ENCODE measurements at regions not wholly inside any gene's neighbourhood (a gene's known extent, or its start where the extent isn't known, plus 50 kb on each side); places are given as distances from the start of the nearest gene placed in this dataset.

DNA sequence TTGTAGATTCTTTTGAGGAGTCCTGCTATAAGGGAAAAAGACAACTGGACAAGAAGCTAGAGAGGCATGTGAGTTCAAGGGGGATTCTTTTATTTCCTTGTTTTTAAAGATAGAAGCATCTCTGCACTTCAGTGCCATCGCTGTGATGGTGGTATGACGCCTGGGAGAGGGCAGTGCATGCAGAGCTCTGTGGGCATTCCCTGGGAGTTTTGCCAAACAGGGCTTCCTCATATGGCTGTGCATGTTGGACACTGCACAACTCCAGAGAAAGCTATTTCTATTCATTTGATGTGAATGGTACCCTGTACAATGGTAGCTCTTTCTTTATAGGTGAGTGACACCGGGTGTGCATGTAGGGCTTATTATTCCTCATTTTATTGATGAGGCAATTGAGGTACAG is 599.5 kb upstream of the DPP6 start:
- DNase-seq (ENCODE audit: low read depth) = no peak

DNA sequence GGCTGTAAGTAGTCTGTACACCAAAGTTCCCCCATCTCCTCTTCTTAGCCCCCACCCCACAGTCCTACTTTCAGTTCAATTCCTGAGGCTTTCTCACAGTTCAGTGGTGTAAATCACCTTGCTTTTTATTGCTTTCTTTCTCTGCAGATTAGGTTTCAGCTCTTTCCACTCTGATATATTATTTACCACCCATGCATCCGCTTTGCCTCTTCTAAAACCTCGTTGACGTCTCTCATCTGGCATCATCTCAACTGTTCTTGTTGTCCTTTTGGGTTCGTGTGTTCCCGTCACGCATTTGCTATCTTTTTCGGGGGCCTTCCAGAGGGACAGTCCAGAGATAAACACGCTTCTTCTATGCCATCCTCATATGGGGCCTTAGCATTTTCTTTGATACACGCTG is 597.9 kb upstream of the DPP6 start:
- no peak for DNase-seq (ENCODE audit: low read depth)

DNA sequence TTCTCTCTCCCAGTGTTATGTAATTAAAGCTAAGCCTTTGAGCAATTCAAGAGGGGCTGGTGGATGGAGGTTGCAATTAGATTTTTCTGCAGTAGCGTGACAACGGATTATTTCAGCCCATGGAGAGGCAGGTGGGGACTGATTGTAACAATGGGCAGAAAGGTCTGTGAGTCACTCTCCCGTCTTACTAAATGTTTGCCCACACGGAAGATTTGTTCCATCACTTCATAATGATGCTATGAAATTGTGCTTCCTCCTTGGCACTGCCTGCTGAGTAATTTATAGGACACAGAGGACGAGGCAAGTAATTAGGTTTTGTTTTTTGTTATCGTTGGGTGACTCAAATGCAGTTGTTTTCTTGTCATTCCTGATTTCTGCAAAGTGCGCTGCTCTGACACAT is 594.5 kb upstream of the DPP6 start:
- no peak for DNase-seq (ENCODE audit: low read depth)

DNA sequence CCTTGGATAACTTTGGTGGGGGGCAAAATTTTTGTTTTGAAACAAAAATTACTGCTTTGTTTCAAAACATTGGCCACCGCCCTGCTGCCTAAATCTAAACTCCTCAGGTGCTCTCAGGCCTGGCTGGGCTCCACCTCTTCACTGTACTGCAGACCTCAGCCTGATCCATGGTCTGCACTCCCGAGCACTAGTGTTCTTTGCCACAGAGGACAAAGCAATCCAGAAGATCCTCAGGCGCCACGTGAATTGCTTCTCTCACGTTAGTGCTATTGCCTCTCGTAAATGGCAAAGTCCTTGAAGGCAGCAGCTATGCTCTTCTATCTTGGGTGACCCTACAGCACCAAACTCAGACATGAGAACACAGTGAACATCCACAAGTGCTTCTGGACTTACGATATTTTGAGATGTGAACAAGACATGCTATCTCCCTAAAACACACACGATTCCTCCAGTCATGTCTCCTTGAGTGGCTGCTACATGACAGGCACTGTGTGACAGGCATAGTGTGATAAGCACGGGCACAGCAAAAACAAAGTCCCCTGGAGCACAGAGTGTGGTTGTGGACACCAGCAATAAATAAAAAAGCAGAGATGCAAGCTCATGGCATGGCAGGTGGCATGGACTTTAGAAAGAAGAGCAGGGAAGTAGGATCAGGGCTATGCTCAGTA is 582.1 kb upstream of the DPP6 start:
- no peak for DNase-seq (ENCODE audit: low read depth)

DNA sequence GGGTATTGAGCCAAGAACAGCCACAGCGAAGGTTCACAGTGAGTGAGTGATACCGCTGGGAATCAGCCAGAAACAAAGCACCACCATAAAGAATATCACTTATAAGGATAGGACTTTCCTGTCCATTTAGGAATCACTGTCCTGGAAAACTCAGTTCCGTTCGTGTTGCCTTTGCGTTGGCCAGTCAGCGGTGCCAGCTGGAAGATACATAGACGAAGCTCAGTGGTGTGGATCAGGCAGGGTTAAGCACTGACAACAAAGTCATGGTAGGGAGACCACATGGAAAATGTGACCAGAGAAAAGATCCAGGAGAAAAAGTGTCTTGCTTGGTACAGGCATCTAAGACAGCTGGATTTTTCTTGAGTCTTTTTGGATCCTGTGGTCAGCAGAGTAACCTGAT is 579.7 kb upstream of the DPP6 start:
- DNase-seq (ENCODE audit: low read depth) = no peak

DNA sequence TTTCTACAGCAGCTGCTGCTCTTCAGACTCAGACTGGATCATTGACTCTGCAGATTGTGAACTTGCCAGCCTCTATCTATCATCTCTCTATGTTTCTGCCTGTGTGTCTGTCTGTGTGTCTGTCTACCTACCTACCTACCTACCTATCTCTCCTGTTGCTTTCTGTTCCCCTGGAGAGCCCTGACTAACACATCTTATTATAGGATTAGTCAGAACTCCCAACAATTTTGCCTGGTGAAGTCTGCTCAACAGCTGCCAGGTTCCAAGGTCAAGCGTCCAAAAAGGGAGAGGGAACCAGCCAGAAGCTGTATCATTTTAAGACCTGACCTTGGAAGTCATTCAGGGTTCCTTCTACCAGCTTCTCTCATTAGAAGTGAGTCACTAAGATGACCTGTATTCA is 579.0 kb upstream of the DPP6 start:
- no peak for DNase-seq (ENCODE audit: low read depth)

DNA sequence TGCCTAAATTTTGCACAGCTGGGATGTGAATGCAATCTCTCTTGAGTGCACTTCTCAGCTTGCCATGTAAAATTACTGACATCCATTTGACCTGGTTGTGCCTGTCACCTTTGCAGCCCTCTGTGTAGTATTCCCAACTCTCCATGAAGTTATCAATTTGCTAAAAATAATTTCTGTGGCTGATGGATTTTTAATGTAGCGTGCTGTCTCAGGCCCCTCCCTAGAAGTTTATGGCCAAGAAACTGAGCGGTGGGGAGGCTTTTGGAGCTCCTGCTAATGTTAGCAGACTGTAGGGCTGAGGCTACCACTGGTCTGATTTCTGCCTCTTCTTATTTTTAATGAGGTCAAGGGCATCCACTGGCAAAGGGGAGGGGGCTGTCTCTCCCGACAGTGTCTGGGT is 577.0 kb upstream of the DPP6 start:
- no peak for DNase-seq (ENCODE audit: low read depth)

DNA sequence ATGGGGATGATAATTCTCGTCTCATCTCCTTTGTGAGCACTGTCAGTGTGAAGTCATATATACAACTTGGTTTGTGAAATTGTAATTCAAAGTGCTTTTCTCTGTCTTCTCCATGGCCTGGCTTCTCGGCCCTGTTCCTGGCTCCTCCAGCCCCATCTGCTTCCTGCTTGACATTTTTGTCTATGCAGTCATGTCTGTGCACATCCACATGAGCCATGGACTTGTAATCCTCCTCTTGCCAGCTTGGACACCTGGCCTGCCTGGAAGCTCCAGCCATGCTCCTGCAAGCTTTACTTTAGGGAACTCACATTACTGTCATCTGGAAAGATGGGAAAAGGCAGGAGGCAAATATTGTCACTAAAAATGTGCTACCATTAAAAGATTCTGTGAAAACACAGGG is 576.0 kb upstream of the DPP6 start:
- DNase-seq (ENCODE audit: low read depth) = no peak

DNA sequence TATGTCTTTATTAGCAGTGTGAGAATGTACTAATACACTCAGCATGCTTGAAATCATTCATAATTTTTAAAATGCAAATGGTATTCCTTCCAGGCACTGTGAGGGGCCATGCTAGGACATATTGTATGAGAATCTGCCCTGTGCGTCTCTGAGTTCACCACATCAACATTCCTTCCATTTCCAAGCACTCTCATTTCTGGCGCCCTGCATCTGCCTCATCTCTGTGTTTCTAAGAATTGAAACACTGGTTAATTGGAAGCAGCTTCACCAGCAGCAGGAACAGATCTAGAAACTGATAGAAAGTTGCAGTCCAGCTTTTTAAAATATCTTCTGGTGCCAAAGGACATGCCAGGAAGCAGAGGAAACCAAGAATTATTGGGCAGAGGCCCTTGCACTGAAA is 555.9 kb upstream of the DPP6 start:
- DNase-seq (ENCODE audit: low read depth) = no peak

DNA sequence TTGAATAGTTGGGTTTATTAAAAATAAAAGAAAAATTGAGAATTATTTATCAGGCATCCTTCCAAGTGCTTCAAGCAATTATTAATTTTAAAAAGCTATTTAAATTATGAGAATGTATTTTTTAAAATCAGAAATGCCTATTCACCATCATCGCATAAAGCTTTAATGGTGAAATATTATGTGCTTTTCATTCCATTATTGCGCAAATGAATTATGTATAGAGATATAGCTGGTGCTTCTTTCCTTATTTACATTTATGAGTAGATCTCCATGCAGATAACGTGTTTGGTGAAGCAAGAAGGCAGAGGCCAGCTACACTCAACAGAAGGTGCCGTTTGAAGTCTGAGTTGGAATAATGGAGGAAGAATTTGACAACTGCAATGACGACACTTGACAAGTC is 549.1 kb upstream of the DPP6 start:
- DNase-seq (ENCODE audit: low read depth) = no peak

DNA sequence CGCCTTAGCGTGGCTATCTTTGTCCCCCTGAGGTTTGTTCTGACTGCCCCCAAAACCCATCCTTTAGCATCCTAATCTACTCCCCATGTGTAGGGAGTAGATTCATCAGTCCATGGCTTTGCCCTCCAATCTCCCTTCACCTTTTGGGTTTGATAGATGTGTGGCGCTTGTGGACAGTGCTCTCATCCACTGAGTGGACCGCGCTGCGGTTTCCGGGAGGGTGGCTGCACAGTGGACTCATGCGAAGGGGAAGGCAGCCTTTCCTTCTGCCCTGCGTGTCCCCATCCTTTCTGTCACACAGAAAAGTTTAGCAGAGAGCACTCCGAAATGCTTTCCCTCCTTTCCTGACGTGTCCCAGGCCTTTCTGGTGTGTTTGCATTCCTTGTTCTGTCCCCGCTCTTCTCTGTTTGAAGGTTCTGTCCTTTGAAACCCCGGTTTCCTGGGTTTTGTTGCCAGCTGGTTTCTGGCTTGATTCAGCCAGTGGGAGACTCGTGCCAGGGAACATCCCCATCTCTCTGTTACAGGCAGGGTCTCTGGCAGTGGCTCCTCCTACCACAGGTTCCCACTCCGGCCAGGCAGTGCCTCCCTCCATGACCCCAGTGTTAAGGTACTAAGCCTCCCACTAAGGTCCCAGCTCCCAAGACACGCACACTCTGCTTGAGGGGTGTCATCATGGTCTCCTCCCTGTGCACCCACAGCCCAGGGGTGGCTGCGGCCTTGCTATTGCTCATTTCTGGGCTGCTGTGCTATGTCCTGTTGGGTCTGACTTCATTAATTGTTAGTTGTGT is 547.7 kb upstream of the DPP6 start:
- no peak for DNase-seq (ENCODE audit: low read depth)

DNA sequence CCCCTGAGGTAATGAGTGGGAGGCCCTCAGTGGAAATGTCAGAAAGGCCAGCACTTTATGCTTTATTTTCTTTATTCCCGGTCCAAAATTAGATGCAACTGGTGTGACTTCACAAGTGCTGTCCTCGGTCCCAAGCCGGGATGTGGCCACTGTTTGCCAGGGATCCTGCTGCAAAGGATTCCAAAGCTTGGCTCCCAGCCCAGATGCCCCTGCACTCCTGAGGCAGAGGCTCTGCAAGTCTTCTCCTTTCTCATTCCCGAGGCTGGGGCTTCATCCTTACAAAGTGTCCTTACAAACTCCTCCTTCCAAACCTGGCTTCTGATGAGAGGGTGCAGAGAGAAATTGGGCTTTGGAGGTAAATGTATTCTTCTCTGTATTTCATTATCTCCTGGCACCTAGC is 544.3 kb upstream of the DPP6 start:
- DNase-seq (ENCODE audit: low read depth) = no peak

DNA sequence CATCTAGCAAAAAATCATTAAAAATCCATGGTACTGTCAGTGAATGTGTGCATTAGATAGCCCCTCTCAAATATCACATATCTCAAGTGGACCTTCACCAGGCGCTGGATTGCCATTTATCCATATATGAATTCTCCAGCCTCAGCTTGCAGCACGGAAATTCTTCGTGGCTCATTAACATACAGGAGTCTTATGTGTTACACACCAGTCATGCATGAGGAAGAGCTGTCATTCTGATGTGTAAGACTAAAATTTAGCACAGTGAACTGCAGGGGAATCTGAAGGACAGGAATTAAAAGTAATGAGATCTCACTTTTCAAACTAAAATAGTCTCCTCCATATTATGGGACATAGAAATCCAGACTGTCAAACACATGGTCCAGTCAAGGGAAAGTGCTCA is 542.4 kb upstream of the DPP6 start:
- DNase-seq (ENCODE audit: low read depth) = no peak

DNA sequence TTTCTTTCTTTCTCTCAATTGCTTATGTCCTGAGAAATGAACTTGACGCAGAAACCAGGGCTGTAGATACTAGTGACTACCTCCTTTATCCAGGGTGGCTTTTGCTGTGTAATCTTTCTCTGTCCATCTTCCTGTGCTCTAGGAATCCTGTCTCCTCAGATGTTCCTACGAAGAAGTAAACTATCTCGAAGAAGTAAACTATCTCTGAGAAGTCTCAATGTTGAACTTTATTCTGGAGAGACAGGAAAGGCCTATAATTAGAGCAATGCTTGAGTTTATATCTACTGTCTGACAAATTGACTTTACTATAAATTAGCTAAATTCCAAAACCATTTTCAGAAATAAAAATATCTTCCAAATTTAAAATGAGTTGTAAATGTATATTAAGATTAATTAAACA is 541.5 kb upstream of the DPP6 start:
- DNase-seq (ENCODE audit: low read depth) = no peak

DNA sequence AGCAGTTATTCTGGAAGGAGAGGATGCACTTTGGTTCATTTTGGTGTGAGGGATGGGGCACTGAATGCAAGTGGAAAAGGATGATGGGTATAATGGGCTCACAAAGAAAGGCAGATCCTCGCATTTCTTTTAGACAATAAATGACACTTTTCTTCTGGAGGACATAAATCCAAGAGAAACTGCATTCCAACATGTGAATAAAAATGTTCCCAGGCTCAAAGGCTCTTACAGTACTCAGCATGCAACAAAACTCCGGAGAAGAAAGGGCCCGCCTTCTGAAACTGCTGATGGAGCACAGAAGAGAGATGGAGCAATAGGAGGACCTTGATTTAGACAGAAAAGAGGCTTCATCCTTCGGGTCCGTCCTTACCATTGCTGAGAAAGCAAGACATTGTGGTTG is 538.2 kb upstream of the DPP6 start:
- no peak for DNase-seq (ENCODE audit: low read depth)

DNA sequence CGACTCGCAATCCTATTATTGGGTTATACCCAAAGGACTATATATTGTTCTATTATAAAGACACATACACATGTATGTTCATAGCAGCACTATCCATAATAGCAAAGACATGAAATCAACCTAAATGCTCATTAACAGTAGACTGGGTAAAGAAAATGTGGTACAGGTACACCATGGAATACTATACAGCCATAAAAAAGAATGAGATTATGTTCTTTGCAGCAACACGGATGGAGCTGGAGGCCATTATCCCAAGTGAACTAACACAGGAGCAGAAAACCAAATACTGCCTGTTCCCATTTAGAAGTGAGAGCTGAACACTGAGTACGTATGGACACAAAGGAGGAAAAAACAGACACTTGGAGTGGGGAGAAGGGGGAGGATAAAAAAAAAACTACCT is 536.8 kb upstream of the DPP6 start:
- DNase-seq (ENCODE audit: low read depth) = no peak

DNA sequence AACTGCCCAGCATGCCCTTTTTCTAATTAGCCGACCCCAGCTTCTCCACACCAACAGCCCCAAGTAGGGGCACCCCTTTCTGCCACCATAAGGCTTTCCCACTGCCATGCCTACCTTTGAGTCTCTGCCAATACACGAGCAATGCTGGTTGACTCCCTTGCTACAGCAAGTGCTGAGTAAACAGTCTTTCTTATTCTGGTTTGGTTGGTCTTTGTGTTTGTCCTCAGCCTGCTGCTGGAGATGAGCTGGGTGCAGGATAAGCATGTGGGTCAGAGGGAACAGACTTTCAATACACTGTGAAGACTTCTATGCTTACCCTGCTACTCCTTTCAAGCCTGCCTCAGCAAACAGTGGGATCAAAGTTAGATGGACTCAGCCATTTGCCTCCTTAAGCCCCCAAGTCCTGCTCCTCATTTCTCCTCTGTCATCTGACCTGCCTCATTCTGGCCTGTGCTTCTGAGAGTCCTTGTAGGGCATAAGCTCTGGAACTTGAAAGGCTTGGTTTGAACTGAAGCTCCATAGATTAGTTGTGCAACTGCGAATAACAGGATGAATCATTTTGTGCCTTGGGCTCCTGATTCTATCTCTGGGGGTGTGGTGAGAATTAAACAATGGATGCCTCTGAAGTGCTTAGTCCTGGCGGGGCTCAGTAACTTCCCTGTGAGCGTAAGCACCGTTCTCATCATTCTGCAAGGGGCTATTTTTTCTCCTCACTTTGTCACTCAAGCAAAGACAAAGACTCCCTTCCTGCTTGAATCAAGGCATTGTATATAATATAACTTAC is 533.8 kb upstream of the DPP6 start:
- DNase-seq (ENCODE audit: low read depth) = no peak

DNA sequence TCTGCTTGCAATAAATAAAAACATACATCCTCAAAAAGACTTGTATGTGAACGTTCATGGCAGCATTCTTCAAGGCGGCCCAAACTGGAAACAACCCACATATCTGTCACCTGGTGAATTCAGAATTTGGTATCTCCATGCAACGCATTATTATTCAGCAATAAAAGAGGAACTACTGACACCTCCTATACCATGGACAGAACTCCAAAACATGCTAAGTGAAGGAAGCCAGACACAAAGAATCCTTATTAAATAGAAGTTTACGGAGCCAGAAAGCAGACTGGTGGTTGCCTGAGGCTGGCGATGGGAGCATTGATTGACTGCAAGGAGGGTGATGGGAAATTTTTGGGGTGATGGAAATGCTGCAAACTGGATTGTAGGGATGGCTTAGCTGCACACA is 530.8 kb upstream of the DPP6 start:
- no peak for DNase-seq (ENCODE audit: low read depth)

DNA sequence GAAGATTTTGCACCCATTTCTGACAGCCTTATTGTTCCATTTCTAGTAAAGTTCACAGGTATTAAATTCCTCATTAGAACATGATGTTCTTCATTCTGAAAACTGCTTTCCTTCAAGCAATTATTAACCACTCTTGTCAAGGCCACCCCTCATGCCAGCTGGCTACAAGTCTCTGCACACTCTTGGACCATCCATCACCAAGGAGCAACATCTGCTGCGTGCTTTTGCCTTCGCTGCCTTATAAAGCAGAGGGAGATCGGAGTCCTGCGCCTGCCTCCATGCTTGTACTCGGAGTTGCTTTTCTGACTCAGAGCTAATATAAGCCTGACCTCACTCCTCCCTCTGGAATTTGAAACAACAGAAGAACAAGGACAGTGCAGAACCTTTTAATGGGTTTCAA is 529.9 kb upstream of the DPP6 start:
- no peak for DNase-seq (ENCODE audit: low read depth)

DNA sequence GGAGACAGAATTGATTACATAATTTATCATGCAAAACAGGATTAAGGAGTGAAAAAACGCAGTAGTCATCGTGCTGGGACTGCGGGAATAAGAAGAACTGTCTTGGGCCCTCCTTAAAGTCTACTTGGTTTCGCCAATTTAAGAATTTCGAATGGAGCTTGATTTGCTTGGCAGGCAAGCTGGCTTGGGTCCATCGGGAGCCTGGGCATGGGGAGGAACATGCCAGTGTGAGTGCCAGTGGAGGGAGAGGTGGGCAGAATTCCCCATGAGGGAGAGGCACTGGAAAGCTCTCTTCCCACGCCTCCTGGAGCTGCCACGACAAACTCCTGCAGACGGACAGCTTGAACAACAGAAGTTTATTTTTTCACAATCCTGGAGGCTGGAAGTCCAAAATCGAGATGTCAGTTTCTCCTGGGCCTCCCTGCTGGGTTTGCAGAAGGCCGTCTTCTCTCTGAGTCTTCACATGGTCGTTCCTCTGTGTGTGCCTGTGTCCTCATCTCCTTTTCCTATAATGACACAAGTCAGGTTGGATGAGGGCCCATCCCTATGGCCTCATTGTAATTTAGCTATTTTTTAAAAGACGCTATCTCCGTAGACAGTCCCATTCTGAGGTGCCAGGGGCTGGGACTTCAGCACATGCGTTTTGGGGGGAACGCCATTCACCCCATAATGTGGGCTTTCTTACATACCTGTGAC is 528.7 kb upstream of the DPP6 start:
- DNase-seq (ENCODE audit: low read depth) = no peak

DNA sequence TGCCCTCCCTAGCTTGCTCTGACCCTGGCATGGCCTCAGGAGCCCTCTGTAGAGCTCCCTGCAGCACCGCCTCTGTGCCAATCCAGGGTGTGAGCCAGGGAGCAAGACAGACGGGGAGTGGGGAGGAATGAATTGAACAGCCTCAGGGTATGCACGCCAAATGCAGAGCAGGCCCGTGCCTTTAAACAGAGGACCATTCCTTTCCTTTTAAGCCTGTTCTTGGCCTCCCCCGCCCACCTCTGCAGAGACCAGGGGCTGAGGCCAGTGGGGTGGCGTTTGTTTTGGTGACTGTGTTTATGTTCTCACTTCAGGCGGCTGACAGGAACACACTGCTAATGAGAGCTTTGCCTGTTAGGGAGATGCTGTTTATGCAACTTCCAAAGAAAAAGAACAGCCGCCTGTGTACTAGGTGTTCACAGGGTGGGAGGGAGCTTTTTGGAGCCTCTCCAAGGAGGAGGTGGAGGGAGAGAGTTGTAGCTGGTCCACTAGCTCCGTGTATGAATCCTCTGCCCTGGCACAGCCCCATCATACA is 528.1 kb upstream of the DPP6 start:
- DNase-seq (ENCODE audit: low read depth) = no peak

DNA sequence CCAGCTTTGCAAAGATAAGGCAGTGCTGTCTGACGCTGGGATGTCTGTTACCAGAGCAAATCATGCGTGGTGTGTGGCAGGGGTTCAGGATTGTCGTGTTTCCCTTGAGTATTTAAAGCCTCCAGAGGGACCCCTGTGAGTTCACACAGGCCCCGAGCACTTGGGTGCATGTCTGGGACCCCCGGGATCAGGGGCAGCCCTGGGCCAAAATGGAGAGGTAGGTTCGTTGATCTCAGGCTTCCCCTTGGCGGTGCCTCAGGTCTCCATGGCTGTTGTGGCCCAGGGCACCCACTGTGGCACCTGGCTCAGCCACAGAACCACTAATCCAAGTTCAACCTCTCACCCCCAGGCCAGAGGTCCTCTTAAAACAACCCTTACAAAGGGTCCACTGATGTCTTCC is 523.1 kb upstream of the DPP6 start:
- no peak for DNase-seq (ENCODE audit: low read depth)
